Type B pancreatic cell (in vitro differentiated cells): ENCODE measurements at regions not wholly inside any gene's neighbourhood (a gene's known extent, or its start where the extent isn't known, plus 50 kb on each side); places are given as distances from the start of the nearest gene placed in this dataset.

Source experiments
- DNase-seq: peaks from one replicate; pipeline ENCODE4 v3.0.0; 2021; ENCODE audit warnings: mixed read lengths; ENCODE audit not compliant: unreplicated experiment; ENCODE audit errors: extremely low spot score
- H3K27ac Mint-ChIP-seq: 2 replicates; pipeline ENCODE4 v1.8.0; 2021; ENCODE audit warnings: mild to moderate bottlenecking, mixed read lengths
- H3K27me3 Mint-ChIP-seq: 2 replicates; pipeline ENCODE4 v1.8.0; 2021; ENCODE audit warnings: mixed read lengths
- H3K36me3 Mint-ChIP-seq: 2 replicates; pipeline ENCODE4 v1.8.0; 2021; ENCODE audit warnings: mixed read lengths
- H3K4me1 Mint-ChIP-seq: one replicate; pipeline ENCODE4 v1.8.0; 2021; ENCODE audit warnings: mixed read lengths; ENCODE audit not compliant: unreplicated experiment
- H3K4me3 Mint-ChIP-seq: 2 replicates; pipeline ENCODE4 v1.8.0; 2021; ENCODE audit warnings: mild to moderate bottlenecking, mixed read lengths
- H3K9me3 Mint-ChIP-seq: 2 replicates; pipeline ENCODE4 v1.8.0; 2021; ENCODE audit warnings: mixed read lengths
- TF ChIP-seq, protein P1 (sequence below): fragments of 200-600 bp; sonication (generic); conservative IDR thresholded peaks from 2 replicates; pipeline ENCODE4 v1.5.0; 2021; ENCODE audit warnings: antibody characterized with exemption, mild to moderate bottlenecking

DNA sequence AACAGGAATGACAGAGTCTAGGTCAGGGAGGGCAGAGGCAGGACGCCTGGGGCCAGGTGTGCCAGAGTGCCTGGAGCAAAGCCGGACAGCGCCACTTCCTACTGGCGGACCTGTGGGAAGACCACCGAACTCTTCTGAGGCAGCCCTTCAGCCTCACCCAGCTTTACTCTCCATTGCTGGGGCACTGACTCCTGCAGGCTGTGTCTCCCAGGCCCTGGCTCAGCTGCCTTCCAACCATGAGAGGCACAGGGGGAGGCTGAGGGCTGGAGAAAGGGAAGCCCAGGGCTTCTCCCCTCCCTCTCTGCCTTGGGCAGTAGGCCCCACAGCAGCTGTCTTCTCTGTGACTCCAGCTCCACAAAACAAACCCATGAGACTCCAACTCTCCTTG lies 139.6 kb upstream of the UNC5B start:
- Mint-ChIP-seq H3K27ac (no peak overlapping the region), H3K9me3 (no peaks in the 10 kb centered on the region), H3K4me3 (no peak overlapping the region), H3K36me3 (no peaks in the 10 kb centered on the region), H3K27me3 (peaks cover 11% of the 10 kb centered on the region), H3K4me1 (peaks cover 44% of the 10 kb centered on the region)
- no peak for DNase-seq
- TF ChIP-seq, protein P1, sequence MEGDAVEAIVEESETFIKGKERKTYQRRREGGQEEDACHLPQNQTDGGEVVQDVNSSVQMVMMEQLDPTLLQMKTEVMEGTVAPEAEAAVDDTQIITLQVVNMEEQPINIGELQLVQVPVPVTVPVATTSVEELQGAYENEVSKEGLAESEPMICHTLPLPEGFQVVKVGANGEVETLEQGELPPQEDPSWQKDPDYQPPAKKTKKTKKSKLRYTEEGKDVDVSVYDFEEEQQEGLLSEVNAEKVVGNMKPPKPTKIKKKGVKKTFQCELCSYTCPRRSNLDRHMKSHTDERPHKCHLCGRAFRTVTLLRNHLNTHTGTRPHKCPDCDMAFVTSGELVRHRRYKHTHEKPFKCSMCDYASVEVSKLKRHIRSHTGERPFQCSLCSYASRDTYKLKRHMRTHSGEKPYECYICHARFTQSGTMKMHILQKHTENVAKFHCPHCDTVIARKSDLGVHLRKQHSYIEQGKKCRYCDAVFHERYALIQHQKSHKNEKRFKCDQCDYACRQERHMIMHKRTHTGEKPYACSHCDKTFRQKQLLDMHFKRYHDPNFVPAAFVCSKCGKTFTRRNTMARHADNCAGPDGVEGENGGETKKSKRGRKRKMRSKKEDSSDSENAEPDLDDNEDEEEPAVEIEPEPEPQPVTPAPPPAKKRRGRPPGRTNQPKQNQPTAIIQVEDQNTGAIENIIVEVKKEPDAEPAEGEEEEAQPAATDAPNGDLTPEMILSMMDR: no peak

- Mint-ChIP-seq H3K27me3 (peaks cover 12% of the 10 kb centered on the region), H3K27ac (no peak overlapping the region), H3K4me3 (no peak overlapping the region), H3K9me3 (no peaks in the 10 kb centered on the region), H3K4me1 (peaks cover 43% of the 10 kb centered on the region), H3K36me3 (no peaks in the 10 kb centered on the region)
- TF ChIP-seq, protein P1: no peak
- no peak for DNase-seq
Measured at GRCh38 chr10:71073451-71074175, 138.8 kb upstream of the UNC5B start.

DNA sequence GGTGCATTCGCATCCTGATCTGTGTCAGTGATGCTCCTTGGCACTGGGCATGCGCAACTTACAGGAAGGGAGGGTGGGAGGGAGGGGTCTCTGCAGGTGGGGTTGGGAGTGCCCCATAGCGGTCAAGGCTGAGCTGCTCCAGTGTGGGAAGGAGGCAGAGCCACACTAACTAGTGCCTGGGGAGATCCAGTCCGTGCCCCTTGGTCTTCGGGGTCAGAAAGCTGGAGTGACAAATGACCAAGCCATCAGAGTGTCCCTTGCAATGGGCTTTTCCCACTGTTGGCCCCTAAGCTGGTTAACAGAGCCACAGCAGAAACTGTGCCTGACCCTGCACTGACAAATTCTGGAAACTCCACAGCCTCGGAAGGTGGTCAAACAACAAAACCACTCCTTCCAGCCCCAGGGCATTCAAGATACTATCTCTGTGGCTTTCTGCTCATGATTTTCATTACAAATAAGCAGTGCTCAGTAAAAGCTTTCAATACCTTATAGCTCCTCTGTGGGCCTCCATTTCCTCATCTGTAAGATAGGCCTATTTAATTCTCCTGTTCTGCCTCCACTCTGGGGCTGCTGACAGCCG lies 138.1 kb upstream of the UNC5B start:
- no peak for DNase-seq
- Mint-ChIP-seq H3K27ac (no peak overlapping the region), H3K4me3 (no peak overlapping the region)

GRCh38 chr10:71075086-71075758 lies 137.1 kb upstream of the UNC5B start:
- Mint-ChIP-seq H3K9me3 (no peaks in the 10 kb centered on the region), H3K36me3 (no peaks in the 10 kb centered on the region), H3K27ac (peak overlapping the region; percentile 9), H3K4me3 (no peak overlapping the region), H3K4me1 (peaks cover 43% of the 10 kb centered on the region), H3K27me3 (peaks cover 22% of the 10 kb centered on the region)
- TF ChIP-seq, protein P1: no peak
- DNase-seq: peak; percentile 59

More for the DNA sequence above, 138.1 kb upstream of the UNC5B start:
- Mint-ChIP-seq H3K9me3 (no peaks in the 10 kb centered on the region), H3K27me3 (peaks cover 18% of the 10 kb centered on the region), H3K36me3 (no peaks in the 10 kb centered on the region), H3K4me1 (peaks cover 43% of the 10 kb centered on the region)
- TF ChIP-seq, protein P1: no peak

DNA sequence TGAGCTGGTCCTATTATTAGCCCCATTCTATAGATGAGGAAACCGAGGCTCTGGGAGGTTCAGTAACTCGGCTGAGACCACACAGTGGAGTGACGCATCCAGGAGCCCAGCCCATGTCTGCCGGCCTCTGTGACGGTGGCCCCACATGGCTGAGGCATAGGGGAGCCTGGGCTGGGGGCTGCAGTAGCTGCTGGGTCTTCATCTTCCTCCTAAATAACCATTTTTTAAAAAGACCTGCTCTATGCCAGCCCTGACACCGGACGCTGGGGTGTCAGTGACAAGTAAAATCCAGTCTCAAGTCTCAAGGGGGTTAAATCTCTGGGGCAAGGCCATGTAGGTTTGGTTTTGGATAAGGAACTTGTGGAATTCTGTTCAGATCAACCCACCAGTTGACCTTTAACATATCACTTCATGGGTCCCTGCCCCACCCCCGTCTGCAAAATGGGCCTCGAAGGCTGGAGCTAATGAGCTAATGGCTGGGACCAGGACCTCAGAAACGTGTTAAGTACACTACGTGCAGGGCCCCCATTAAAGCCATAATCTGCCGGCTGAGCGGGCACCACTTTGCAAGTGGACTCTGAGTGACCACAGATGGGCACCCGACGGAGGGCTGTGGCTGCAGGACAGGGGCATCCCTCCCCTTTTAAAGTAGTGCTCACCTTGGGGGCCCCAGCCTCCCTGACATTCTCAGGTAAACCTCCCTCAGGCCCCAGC lies 136.5 kb upstream of the UNC5B start:
- peak; percentile 47 for DNase-seq
- H3K9me3 Mint-ChIP-seq: no peaks in the 10 kb centered on the region

More for the DNA sequence above, 136.5 kb upstream of the UNC5B start:
- H3K4me3 Mint-ChIP-seq: no peak overlapping the region
- H3K4me1 Mint-ChIP-seq: peaks cover 43% of the 10 kb centered on the region
- H3K36me3 Mint-ChIP-seq: no peaks in the 10 kb centered on the region
- TF ChIP-seq, protein P1: no peak
- no peak overlapping the region for H3K27ac Mint-ChIP-seq
- peaks cover 22% of the 10 kb centered on the region for H3K27me3 Mint-ChIP-seq
